ENCODE measurements at regions not wholly inside any gene's neighbourhood (a gene's known extent, or its start where the extent isn't known, plus 50 kb on each side); places are given as distances from the start of the nearest gene placed in this dataset.

GRCh38 chr14:49999826-50000379 lies 107.0 kb downstream of the ARF6 start:
- no peak for ATAC-seq

DNA sequence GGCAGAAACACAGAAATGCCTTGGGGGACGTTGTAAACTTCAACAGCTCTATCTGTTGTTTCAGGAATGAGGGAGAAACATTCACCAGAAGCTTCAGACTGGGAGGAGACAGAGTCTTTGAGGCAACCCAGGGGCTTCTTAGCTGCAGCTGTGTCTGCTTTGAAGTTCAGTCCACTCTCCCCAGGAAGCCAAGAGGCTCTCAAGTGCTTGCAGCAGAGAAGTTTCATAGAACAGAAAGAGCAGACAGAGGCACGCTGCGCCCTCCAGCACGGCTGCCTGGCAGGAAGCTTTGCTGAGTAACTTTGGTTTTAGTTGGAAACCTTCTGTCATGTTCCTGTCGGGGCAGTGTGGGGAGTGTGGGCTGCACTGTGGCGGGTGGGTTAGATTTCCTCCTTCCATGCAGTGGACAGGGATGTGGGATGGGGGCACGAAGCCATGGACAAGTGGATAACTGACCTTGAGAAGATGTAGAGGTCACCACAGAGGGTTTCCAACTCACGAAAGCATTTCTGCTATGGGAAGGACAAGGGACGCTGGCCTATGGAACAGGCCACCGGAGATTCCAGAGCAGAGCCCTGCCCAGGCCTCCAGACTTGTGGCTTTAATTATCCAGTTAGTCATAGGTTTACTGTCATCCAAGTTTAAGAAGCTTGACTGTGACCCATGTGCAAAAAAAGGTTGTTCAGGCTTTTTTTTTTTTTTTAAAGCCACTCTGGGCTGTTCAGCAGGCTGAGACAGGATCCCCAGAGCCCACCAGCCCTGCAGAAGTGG lies 107.7 kb downstream of the ARF6 start:
- ATAC-seq, result peak; percentile 70

DNA sequence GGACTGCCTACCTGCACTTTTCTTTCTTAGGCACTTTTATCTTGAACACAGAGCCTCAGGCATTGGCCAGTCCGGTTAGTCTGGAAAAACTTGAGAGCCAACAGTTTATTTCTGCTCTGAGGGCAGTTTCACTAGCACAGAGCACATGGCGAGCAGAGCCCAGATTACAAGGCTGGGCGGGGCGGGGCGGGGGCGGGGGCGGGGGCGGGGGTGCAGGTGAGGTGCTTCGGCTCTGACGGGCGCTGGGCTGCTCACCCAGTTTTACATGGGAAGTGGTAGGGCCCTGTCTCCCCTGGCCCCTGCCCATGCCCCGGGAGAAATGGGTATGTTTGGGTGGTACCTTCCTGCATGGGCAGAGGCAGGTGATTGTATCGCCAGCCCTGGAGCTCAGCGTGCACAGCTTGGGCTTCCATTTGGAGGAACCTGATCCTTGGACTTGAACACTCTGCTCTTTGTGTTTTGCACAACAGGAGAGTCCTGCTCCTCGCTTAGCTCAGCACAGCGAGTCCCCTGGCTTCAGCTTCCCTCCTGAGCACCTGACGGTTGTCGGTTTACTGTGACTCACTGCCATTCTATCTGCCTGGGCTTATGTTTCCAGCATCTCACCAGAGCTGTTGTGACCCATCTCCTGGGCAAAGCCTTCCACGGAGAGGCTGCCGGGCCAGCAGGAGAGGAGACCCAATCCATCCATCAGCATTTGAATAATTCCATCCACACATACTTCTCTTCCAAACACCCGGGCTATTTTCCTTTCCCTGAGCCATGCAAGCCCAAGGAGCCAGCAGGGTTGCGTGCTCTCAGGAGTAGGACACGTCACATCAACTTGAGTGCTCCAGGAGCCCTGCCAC lies 108.5 kb downstream of the ARF6 start:
- peak; percentile 78 for ATAC-seq

DNA sequence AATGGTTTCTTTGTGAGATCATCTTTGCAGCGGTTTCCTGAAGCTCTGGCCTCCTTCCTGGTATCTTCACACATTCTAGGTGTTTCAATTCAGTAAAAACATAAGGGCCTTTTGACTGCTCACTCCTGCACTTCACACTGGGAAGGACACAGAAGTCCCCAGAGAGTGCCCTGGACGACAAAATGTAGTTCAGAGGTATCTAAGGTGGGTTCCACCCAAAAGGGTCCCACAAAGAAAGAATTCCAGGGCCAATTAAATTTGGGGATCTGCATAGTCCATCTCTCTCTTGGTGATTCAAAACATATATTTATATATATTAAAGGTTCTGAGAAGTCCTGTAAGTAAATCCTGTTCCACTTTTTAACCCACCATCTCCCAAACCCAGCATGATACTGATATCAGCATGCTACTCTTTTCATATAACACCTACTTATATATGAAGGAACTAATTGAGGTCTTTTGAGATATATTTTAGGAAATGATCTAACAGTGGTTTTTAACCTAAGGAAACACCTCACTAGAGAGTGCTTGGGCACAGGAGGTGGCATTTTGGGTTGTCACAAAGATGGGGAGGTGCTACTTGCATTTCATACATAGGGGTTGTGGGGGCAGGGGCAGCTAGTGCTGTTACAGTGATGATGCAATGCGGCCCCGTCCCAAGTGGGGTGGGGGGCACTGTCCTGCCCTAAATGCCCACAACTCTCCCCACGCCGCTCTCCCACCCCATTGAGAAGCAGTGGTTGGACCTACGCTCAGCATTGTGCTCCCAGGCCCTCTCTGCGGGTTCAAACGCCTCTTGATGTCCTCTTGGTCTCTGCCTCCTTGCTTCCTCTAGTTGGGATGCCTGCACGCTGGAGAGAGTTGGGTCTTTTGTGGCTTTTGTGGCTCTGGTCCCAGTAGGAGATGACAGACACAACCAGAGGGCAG lies 109.4 kb downstream of the ARF6 start:
- no peak for ATAC-seq

GRCh38 chr14:50002926-50003212 lies 110.0 kb downstream of the ARF6 start:
- no peak for ATAC-seq

- ATAC-seq, result peak; percentile 20
Measured at GRCh38 chr14:50003213-50004021, 110.5 kb downstream of the ARF6 start.

DNA sequence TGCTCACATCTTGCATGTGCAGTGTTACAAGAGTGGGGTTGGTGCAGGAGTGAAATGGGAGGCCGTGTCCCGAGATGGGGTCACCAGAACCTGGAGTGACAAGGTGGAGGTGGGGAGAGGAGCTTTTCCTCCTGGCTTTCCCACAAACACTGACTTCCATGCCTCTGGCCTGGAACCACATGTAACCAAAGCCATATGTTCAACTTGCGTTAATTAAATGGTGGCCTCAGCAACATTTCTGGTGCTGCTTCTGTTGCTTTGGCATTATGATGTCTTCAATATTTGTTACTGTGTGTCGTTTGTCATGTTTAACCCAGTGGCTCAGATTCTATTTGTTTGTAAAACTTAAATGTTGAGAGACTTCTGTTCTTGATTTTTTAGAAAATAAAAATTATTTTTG lies 110.2 kb downstream of the VCPKMT start:
- ATAC-seq, result no peak

DNA sequence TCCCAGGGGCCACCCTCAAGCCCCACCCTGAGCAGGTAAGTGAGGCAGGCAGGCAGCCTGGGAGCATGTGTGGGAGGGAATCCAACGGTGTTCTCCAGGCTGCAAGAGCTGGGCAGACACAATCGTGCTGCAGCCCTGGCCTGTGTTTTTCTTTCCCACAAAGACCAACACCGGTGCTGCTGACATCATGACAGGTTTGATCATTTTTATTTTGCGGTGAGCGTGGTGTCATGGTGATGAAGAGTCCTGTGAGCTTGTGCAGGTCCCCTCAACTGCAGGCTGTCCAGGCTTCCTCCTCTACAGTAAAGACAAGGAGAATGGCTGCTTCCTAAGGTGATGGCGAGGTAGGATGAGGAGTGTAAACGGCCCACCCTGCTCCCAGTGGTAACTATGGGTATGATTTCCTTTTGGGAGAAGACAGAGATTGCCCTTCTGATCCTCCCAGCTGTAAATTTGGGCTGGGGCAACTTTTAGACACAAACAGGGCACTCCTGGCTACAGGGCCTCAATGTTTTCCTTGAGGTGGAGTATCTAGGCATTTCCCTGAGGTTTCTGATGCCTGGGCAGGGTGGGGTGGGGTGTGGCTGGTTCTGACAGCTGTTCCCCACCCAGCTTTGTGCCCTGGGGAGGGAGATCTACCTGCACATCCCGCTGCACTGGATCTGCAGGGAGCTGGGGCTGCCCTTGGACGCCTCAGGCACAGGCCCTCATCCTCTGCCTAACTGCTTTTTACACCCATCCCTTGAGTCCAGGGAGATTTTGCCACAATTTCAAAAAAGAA lies 109.1 kb downstream of the VCPKMT start:
- peak; percentile 94 for ATAC-seq

DNA sequence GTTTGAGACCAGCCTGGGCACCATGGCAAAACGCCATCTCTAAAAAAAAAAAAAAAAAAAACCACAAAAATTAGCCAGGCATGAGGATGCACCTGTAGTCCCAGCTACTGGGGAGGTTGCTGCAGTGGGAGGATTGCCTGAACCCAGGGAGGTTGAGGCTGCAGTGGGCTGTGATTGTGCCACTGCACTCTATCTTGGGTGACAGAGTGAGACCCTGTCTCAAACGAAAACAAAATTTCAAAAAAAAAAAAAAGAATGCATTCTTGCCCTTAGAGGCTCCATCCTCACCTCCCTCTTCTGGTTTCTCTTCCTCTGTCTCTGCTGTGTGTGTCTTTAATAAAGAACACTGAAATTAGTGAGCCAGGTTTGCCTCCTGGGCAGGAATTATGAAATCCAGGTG lies 107.8 kb downstream of the VCPKMT start:
- peak; percentile 0 for ATAC-seq

DNA sequence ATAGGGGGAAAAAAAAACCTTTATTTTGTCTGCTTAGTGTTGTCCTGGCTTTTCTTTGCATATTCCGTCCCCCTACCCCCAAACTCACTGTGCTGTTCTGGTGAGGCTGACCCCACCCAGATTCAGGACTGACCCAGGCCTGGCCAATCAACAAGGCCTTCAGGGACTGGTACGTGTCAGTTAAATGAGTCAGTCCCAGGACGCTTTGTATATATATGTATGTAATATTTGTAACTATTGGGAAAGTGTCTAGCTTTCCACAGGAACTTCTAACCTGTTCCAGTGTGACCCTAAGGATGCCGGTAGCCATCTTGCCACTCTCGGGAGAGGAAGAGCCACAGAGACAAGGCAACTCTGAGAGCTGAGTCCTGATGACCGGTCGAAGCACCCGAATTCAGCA lies 107.4 kb downstream of the VCPKMT start:
- ATAC-seq, result peak; percentile 75

DNA sequence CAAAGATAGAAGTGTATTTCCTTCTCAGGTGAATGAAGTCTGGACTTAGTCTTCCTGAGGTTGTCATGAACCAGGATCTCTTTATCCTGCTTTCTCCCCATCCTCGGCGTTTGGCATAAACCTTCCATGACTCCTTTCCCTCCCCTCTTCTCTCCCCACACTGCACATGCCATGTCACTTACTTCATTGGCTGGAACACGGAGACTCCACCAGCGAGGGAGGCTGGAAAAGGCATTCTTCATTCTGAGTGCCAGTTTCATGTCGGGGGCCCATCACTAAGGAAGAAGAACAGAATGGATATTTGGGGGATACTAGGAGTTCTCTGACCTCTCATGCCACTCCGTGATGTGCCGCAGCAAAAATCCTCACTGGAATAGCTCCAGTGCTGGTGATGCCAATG lies 105.6 kb downstream of the VCPKMT start:
- ATAC-seq, result no peak

DNA sequence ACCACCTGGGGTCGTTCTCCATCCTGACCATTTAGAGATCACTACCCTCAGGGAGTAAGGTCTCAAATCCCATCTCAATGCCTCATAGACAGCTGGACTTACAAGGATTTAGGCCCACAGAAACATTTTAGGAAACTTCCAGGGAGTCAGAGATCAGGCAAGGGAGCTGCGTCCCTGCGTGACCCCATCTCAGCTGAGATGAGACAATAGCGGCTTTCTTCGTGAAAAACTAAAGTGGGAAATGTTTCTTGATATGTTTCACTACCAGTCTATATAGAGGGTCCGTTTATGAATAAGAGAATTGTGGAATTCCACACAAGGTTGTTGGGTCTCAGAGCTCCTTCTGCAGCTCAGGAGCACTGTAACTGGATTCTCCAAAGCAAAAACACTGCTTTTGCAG lies 105.1 kb downstream of the VCPKMT start:
- ATAC-seq, result no peak

GRCh38 chr14:50012644-50013043 lies 103.7 kb downstream of the VCPKMT start:
- ATAC-seq, result no peak

GRCh38 chr14:50013198-50013918 lies 103.0 kb downstream of the VCPKMT start:
- peak; percentile 24 for ATAC-seq

- no peak for ATAC-seq
Measured at GRCh38 chr14:50013934-50014333, 102.4 kb downstream of the VCPKMT start.

GRCh38 chr14:50014809-50015430 lies 101.5 kb downstream of the VCPKMT start:
- no peak for ATAC-seq

- no peak for ATAC-seq
Measured at GRCh38 chr14:50015716-50016115, 100.7 kb downstream of the VCPKMT start.

GRCh38 chr14:50018201-50018932 lies 98.0 kb downstream of the VCPKMT start:
- peak; percentile 72 for ATAC-seq

GRCh38 chr14:50018933-50019210 lies 97.5 kb downstream of the VCPKMT start:
- no peak for ATAC-seq

Data from esophagus mucosa (tissue), 1 donor.